ENCODE measurements at regions not wholly inside any gene's neighbourhood (a gene's known extent, or its start where the extent isn't known, plus 50 kb on each side); places are given as distances from the start of the nearest gene placed in this dataset.

DNA sequence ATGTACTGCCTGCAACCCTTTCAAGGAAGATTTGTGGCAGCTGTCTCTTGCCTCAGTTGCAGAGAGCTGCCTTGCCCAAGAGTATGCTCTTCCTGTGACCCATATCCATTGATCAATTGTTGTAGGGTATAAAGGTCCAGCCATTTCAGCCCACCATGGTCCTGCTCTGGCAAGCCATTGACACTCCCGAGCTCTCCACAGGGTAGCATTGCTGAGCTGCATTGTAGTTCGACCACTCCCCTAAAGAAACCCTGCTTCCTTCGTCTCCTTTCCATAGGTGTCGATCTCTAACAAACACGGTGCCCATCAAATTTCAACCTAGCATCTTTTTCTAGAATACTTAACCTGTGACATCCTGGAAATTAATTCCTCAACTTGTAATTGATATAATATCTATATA lies 104.9 kb upstream of the NDUFV2 start:
- TF ChIP-seq CTCF (IDR thresholded peaks at IDR 0.05) (no peak), REST (IDR thresholded peaks at IDR 0.05; ENCODE audit: insufficient read depth in 1 of 2, low read depth in 2 of 2, low read length in 1 of 2) (no peak), POLR2AphosphoS5 (IDR thresholded peaks at IDR 0.05; ENCODE audit: low read depth, low read length) (no peak), SIN3A (IDR thresholded peaks at IDR 0.05; ENCODE audit: borderline replicate concordance, insufficient read depth, low read depth, low read length) (no peak)

Data from Panc1 (cell line).